ENCODE measurements at regions not wholly inside any gene's neighbourhood (a gene's known extent, or its start where the extent isn't known, plus 50 kb on each side); places are given as distances from the start of the nearest gene placed in this dataset.

GRCh38 chr10:107631876-107632275, 467.4 kb upstream of the SORCS1 start:
- Histone ChIP-seq H3K36me3 (ENCODE audit: low read depth) (no peaks in the 10 kb centered on the region), H3K4me3 (no peak overlapping the region), H3K9me3 (no peaks in the 10 kb centered on the region), H3K4me1 (ENCODE audit: low read depth) (no peaks in the 10 kb centered on the region)
- intact Hi-C loops (cut with DNase I, micrococcal nuclease) = no loop called here
- ATAC-seq = no peak
- no peak for DNase-seq
- no peak for TF ChIP-seq CTCF (IDR thresholded peaks at IDR 0.05)

GRCh38 chr10:107626862-107627261, 462.4 kb upstream of the SORCS1 start:
- TF ChIP-seq CTCF (IDR thresholded peaks at IDR 0.05) = no peak
- no peaks in the 10 kb centered on the region for H3K36me3 ChIP-seq (ENCODE audit: low read depth)
- DNase-seq (no peak), ATAC-seq (peak; percentile 39)
- H3K4me1 ChIP-seq (ENCODE audit: low read depth) = no peaks in the 10 kb centered on the region
- no peak overlapping the region for H3K4me3 ChIP-seq
- no peaks in the 10 kb centered on the region for H3K9me3 ChIP-seq
- intact Hi-C loops (cut with DNase I, micrococcal nuclease) = no loop called here

- Histone ChIP-seq H3K9me3 (no peaks in the 10 kb centered on the region), H3K36me3 (ENCODE audit: low read depth) (no peaks in the 10 kb centered on the region), H3K4me3 (no peak overlapping the region), H3K4me1 (ENCODE audit: low read depth) (peaks cover 4% of the 10 kb centered on the region)
- no peak for DNase-seq
- intact Hi-C loops (cut with DNase I, micrococcal nuclease) = no loop called here
- no peak for TF ChIP-seq CTCF (IDR thresholded peaks at IDR 0.05)
- ATAC-seq = peak; percentile 72
These were observed 458.8 kb upstream of the SORCS1 start for GRCh38 chr10:107623292-107623691.

GRCh38 chr10:107619139-107619538, 454.6 kb upstream of the SORCS1 start:
- TF ChIP-seq CTCF (IDR thresholded peaks at IDR 0.05) = no peak
- ATAC-seq (no peak), DNase-seq (no peak)
- no peaks in the 10 kb centered on the region for H3K9me3 ChIP-seq
- H3K4me3 ChIP-seq = no peak overlapping the region
- peaks cover 4% of the 10 kb centered on the region for H3K4me1 ChIP-seq (ENCODE audit: low read depth)
- intact Hi-C loops (cut with DNase I, micrococcal nuclease) = no loop called here
- H3K36me3 ChIP-seq (ENCODE audit: low read depth) = no peaks in the 10 kb centered on the region

GRCh38 chr10:107618504-107618994, 454.0 kb upstream of the SORCS1 start:
- Histone ChIP-seq H3K4me1 (ENCODE audit: low read depth) (peaks cover 4% of the 10 kb centered on the region), H3K36me3 (ENCODE audit: low read depth) (no peaks in the 10 kb centered on the region), H3K4me3 (no peak overlapping the region), H3K9me3 (no peaks in the 10 kb centered on the region)
- ATAC-seq (peak; percentile 89), DNase-seq (no peak)
- intact Hi-C loops (cut with DNase I, micrococcal nuclease) = no loop called here
- TF ChIP-seq CTCF (IDR thresholded peaks at IDR 0.05) = no peak

Measured in mucosa of descending colon (tissue), 3 donors.